OCI-LY7 (cell line): ENCODE measurements at regions not wholly inside any gene's neighbourhood (a gene's known extent, or its start where the extent isn't known, plus 50 kb on each side); places are given as distances from the start of the nearest gene placed in this dataset.

ENCODE experiments used
- BruUV-seq: library from RNA; stranded (reverse); fragments of 400-500 nt; replicated peaks from 2 replicates; lab custom pipeline; 2021; lab: Mats Ljungman, UMichigan
- CTCF ChIA-PET: fragments of 300-600 bp; sonication (Branson Sonifier 250); formaldehyde crosslinking; loops from one replicate; lab custom pipeline; 2022; ENCODE audit warnings: antibody characterized with exemption; ENCODE audit not compliant: unreplicated experiment; lab: Charles Lee
- POLR2A ChIA-PET: fragments of 300-600 bp; sonication (Branson Sonifier 250); formaldehyde crosslinking; loops from one replicate; lab custom pipeline; 2022; ENCODE audit warnings: antibody characterized with exemption; lab: Charles Lee
- DNase-seq: peaks from one replicate; pipeline ENCODE4 v3.0.0-alpha.2; 2015; ENCODE audit warnings: low spot score
- H2AFZ ChIP-seq: fragments of 200-600 bp; sonication (generic), shearing (Covaris generic); 2 replicates; pipeline ENCODE4 v1.6.1; 2014; ENCODE audit warnings: mild to moderate bottlenecking, antibody characterized with exemption, low read length, moderate library complexity
- H3K27ac ChIP-seq: fragments of 200-600 bp; sonication (generic); 2 replicates; pipeline ENCODE4 v1.5.1; 2014; ENCODE audit warnings: mixed run types, low read depth, mild to moderate bottlenecking, moderate library complexity, low read length, inconsistent platforms; ENCODE audit not compliant: poor library complexity, severe bottlenecking
- H3K36me3 ChIP-seq: fragments of 200-600 bp; sonication (generic); 2 replicates; pipeline ENCODE4 v1.6.1; 2014; ENCODE audit warnings: mild to moderate bottlenecking, antibody characterized with exemption, low read length, moderate library complexity, mixed read lengths; ENCODE audit not compliant: insufficient read depth
- H3K4me1 ChIP-seq: fragments of 200-600 bp; sonication (generic); 2 replicates; pipeline ENCODE4 v1.5.1; 2014; ENCODE audit warnings: mild to moderate bottlenecking, low read length; ENCODE audit not compliant: insufficient read depth, poor library complexity, severe bottlenecking
- H3K4me2 ChIP-seq: fragments of 200-600 bp; sonication (generic); 2 replicates; pipeline ENCODE4 v1.6.1; 2014; ENCODE audit warnings: mild to moderate bottlenecking, low read length
- H3K4me3 ChIP-seq: fragments of 200-600 bp; sonication (generic); 2 replicates; pipeline ENCODE4 v1.5.1; 2014; ENCODE audit warnings: mild to moderate bottlenecking, low read depth, low read length; ENCODE audit not compliant: poor library complexity, severe bottlenecking
- H3K79me2 ChIP-seq: fragments of 200-600 bp; sonication (generic); 2 replicates; pipeline ENCODE4 v1.6.1; 2016; ENCODE audit warnings: low read depth, mild to moderate bottlenecking, low read length, moderate library complexity, mixed read lengths; ENCODE audit not compliant: insufficient read depth
- H3K9me2 ChIP-seq: fragments of 200-600 bp; sonication (generic); 2 replicates; pipeline ENCODE4 v1.6.1; 2016; ENCODE audit warnings: mild to moderate bottlenecking, low read length, mixed read lengths; ENCODE audit not compliant: insufficient read depth
- H3K9me3 ChIP-seq: fragments of 200-600 bp; sonication (generic); 2 replicates; pipeline ENCODE4 v1.6.1; 2014; ENCODE audit warnings: mild to moderate bottlenecking, mixed run types, low read length, mixed read lengths
- H4K20me1 ChIP-seq: fragments of 200-600 bp; sonication (generic); 2 replicates; pipeline ENCODE4 v1.6.1; 2014; ENCODE audit warnings: mild to moderate bottlenecking, antibody characterized with exemption, low read length, moderate library complexity, mixed read lengths; ENCODE audit not compliant: insufficient read depth
- CTCF ChIP-seq: fragments of 200-600 bp; sonication (generic); conservative IDR thresholded peaks from 2 replicates; pipeline ENCODE4 v1.5.1; 2014; ENCODE audit warnings: mild to moderate bottlenecking, antibody characterized with exemption, low read length, moderate library complexity, mixed read lengths
- EZH2phosphoT487 ChIP-seq: fragments of 200-600 bp; sonication (generic); IDR thresholded peaks from 2 replicates; pipeline ENCODE4 v1.6.1; 2018; ENCODE audit warnings: low read depth, borderline replicate concordance, mild to moderate bottlenecking, mixed run types, antibody characterized with exemption, low read length, moderate library complexity, mixed read lengths
- intact Hi-C: fragments of 100-400 bp; cut with micrococcal nuclease; formaldehyde crosslinking; loops from one replicate; pipeline ENCODE4 v1.10.0; 2022; ENCODE audit not compliant: unreplicated experiment

DNA sequence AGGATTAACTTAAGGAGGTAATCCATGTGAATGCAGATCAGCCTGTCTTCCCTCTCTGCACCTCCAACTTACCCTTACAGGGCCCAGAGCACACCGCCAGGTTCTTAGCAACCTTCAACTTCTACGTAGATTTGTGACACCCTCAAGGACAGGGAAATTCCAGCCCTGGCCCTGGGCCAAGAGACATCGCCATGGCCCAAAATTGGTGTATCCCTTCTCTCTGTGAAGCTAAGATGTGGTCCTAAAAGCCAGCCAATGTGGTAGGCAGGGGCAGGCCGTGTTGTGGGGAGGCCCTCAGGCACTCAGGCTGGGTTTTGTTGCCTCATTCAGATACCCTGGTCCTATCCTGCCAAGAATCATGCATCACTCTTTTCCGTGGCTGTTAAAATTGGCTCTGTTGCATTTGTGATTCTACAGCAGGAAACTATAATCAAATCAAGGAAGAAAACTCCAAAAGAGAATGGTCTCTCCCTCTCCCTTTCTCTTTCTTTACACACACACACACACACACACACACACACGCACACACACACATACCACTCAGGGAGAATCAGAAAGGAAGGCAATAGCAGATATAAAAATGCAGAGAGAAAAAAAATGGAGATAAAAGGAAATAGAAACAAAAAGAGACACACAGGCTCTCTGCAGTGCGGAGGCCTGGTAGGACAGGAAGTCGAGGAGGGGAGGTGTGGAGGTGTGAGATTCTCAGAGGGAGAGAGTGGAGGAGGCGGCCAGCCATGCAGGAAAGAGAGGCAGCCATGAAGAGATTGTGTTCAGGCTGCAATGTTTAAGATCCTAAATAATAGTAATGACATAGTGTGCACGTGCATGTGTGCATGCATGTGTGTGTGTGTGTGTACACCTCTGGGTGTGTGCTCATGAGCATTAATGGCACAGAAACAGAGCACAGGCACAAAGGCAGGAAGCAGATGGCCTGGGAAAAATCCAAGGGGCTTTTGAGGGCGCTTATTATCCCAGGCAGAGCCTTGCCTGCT, 201.8 kb upstream of the LRFN2 start:
- no peaks in the 10 kb centered on the region for H3K79me2 ChIP-seq
- no peak for TF ChIP-seq EZH2phosphoT487
- TF ChIP-seq CTCF: no peak
- POLR2A ChIA-PET: no interaction called here
- H2AFZ ChIP-seq: no peak overlapping the region
- H4K20me1 ChIP-seq: no peaks in the 10 kb centered on the region
- CTCF ChIA-PET: no interaction called here
- H3K4me1 ChIP-seq: no peaks in the 10 kb centered on the region
- intact Hi-C loops: no loop called here
- H3K4me3 ChIP-seq: no peak overlapping the region
- BruUV-seq: no TSS peak
- DNase-seq: no peak
- H3K27ac ChIP-seq: no peak overlapping the region
- no peak overlapping the region for H3K4me2 ChIP-seq
- H3K36me3 ChIP-seq: no peaks in the 10 kb centered on the region
- no peaks in the 10 kb centered on the region for H3K9me2 ChIP-seq
- H3K9me3 ChIP-seq: no peaks in the 10 kb centered on the region

DNA sequence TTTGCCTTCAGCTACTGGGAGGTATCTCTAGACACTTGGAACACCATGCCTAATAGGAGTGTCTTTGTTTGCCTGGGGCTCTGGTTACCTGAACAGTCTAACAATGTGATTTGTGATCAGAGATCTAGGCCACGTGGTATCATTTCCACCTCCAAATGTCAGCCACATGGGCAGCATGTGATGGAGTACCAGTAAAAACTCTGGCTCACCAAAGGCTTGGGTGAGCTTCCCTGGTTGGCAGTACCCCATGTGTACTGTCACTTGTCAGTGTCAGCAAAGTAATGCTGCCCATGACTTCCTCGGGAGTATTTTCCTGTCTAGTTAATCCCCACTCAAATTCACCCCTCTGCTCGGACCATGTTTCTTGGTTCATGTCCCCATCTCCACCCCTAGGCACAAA, 195.2 kb upstream of the LRFN2 start:
- Histone ChIP-seq H3K9me2 (no peaks in the 10 kb centered on the region), H3K9me3 (no peaks in the 10 kb centered on the region), H3K79me2 (no peaks in the 10 kb centered on the region), H4K20me1 (no peaks in the 10 kb centered on the region), H3K4me2 (no peak overlapping the region), H3K4me1 (no peaks in the 10 kb centered on the region), H2AFZ (no peak overlapping the region), H3K36me3 (no peaks in the 10 kb centered on the region), H3K27ac (no peak overlapping the region), H3K4me3 (no peak overlapping the region)
- no peak for DNase-seq
- BruUV-seq: no TSS peak
- no peak for TF ChIP-seq EZH2phosphoT487
- no peak for TF ChIP-seq CTCF
- ChIA-PET CTCF (no interaction called here), POLR2A (no interaction called here)
- intact Hi-C loops: no loop called here

- POLR2A ChIA-PET: interaction anchor here (1.0 kb wide), 1 partner anchor 163 kb away, joined by 3 read pairs; no protein-coding TSS in a partner anchor
- H3K4me3 ChIP-seq: no peak overlapping the region
- H3K79me2 ChIP-seq: no peaks in the 10 kb centered on the region
- no TSS peak for BruUV-seq
- no peak for TF ChIP-seq CTCF
- TF ChIP-seq EZH2phosphoT487: no peak
- H3K4me1 ChIP-seq: no peaks in the 10 kb centered on the region
- H2AFZ ChIP-seq: no peak overlapping the region
- no peaks in the 10 kb centered on the region for H3K9me3 ChIP-seq
- H3K4me2 ChIP-seq: no peak overlapping the region
- CTCF ChIA-PET: no interaction called here
- H4K20me1 ChIP-seq: no peaks in the 10 kb centered on the region
- no peaks in the 10 kb centered on the region for H3K36me3 ChIP-seq
- intact Hi-C loops: loop anchor here (2.0 kb wide), 1 partner anchor 230 kb away; no protein-coding TSS in a partner anchor
- no peak for DNase-seq
- H3K27ac ChIP-seq: no peak overlapping the region
- H3K9me2 ChIP-seq: no peaks in the 10 kb centered on the region
Measured at GRCh38 chr6:40780637-40781036, 193.5 kb upstream of the LRFN2 start.
